Activated T-cell treated with anti-CD3 and anti-CD28 coated beads, Interleukin-2, amount 50 U/mL, for 72 hours (primary cell): ENCODE measurements at regions not wholly inside any gene's neighbourhood (a gene's known extent, or its start where the extent isn't known, plus 50 kb on each side); places are given as distances from the start of the nearest gene placed in this dataset.

Source experiments
- ATAC-seq, 2 donors: fragments of 150-1000 bp; cut with Tn5 transposase; replicated peaks in 1 of 2; 2 replicates each; pipeline ENCODE4 v1.10.0; 2021; ENCODE audit warnings: moderate library complexity in 2 of 2, mild to moderate bottlenecking in 1 of 2
- DNase-seq, 2 donors: peaks; one replicate each; pipeline ENCODE4 v3.0.0; 2021 to 2022; ENCODE audit warnings: mixed read lengths in 1 of 2
- H3K27ac Mint-ChIP-seq: one replicate; pipeline ENCODE4 v1.8.0; 2022; ENCODE audit warnings: mild to moderate bottlenecking, moderate library complexity, mixed read lengths
- H3K27me3 Mint-ChIP-seq: one replicate; pipeline ENCODE4 v1.8.0; 2022; ENCODE audit warnings: low read depth, mixed read lengths
- H3K36me3 Mint-ChIP-seq, 2 donors: one replicate each; pipeline ENCODE4 v1.8.0; 2022; ENCODE audit warnings: mixed read lengths in 2 of 2, mild to moderate bottlenecking in 1 of 2; ENCODE audit not compliant: insufficient read depth in 2 of 2
- H3K4me1 Mint-ChIP-seq: one replicate; pipeline ENCODE4 v1.8.0; 2022; ENCODE audit warnings: low read depth, mixed read lengths
- H3K4me3 Mint-ChIP-seq, 2 donors: one replicate each; pipeline ENCODE4 v1.8.0; 2022; ENCODE audit warnings: mild to moderate bottlenecking in 2 of 2, mixed read lengths in 2 of 2, moderate library complexity in 2 of 2
- H3K9me3 Mint-ChIP-seq, 2 donors: one replicate each; pipeline ENCODE4 v1.8.0; 2022; ENCODE audit warnings: mixed read lengths in 2 of 2

GRCh38 chr2:220194630-220195584 lies 567.5 kb downstream of the SLC4A3 start:
- peaks cover 5% of the 10 kb centered on the region for H3K27me3 Mint-ChIP-seq

GRCh38 chr2:220198896-220199295 lies 571.5 kb downstream of the SLC4A3 start:
- H3K27me3 Mint-ChIP-seq, result peaks cover 5% of the 10 kb centered on the region
- H3K9me3 Mint-ChIP-seq, result peaks cover 2% of the 10 kb centered on the region in 2 donors
- ATAC-seq (no peak), DNase-seq (no peak)
- H3K36me3 Mint-ChIP-seq, result no peaks in the 10 kb centered on the region
- no peak overlapping the region for H3K27ac Mint-ChIP-seq
- no peaks in the 10 kb centered on the region for H3K4me1 Mint-ChIP-seq
- H3K4me3 Mint-ChIP-seq, result no peak overlapping the region

More at GRCh38 chr2:220194630-220195584, 567.5 kb downstream of the SLC4A3 start:
- no peak overlapping the region for H3K4me3 Mint-ChIP-seq
- ATAC-seq (no peak), DNase-seq (no peak)
- H3K27ac Mint-ChIP-seq, result no peak overlapping the region
- H3K36me3 Mint-ChIP-seq, result no peaks in the 10 kb centered on the region
- no peaks in the 10 kb centered on the region for H3K4me1 Mint-ChIP-seq
- H3K9me3 Mint-ChIP-seq, result peaks cover 2 to 3% of the 10 kb centered on the region in 2 donors

- ATAC-seq (no peak), DNase-seq (no peak)
- H3K36me3 Mint-ChIP-seq, result no peaks in the 10 kb centered on the region
- H3K27me3 Mint-ChIP-seq, result peaks cover 5% of the 10 kb centered on the region
- H3K4me3 Mint-ChIP-seq, result no peak overlapping the region
- no peaks in the 10 kb centered on the region for H3K4me1 Mint-ChIP-seq
- H3K9me3 Mint-ChIP-seq, result peaks cover 2% of the 10 kb centered on the region in 2 donors
- H3K27ac Mint-ChIP-seq, result no peak overlapping the region
These were observed 574.6 kb downstream of the SLC4A3 start for GRCh38 chr2:220202066-220202465.

- no peak overlapping the region for H3K27ac Mint-ChIP-seq
- no peak for DNase-seq
- no peaks in the 10 kb centered on the region for H3K9me3 Mint-ChIP-seq
- H3K36me3 Mint-ChIP-seq, result no peaks in the 10 kb centered on the region
- no peak overlapping the region for H3K4me3 Mint-ChIP-seq
- no peaks in the 10 kb centered on the region for H3K27me3 Mint-ChIP-seq
- no peaks in the 10 kb centered on the region for H3K4me1 Mint-ChIP-seq
- no peak for ATAC-seq
These were observed 581.7 kb downstream of the SLC4A3 start for GRCh38 chr2:220209093-220209492.

- Mint-ChIP-seq H3K27me3 (no peaks in the 10 kb centered on the region), H3K27ac (no peak overlapping the region), H3K4me1 (no peaks in the 10 kb centered on the region), H3K9me3 (no peaks in the 10 kb centered on the region), H3K4me3 (no peak overlapping the region), H3K36me3 (no peaks in the 10 kb centered on the region)
- ATAC-seq (no peak), DNase-seq (no peak)
These were observed 582.3 kb downstream of the SLC4A3 start for GRCh38 chr2:220209751-220210150.

- no peak for ATAC-seq
- H3K4me3 Mint-ChIP-seq, result no peak overlapping the region
- no peaks in the 10 kb centered on the region for H3K27me3 Mint-ChIP-seq
These were observed 585.1 kb downstream of the SLC4A3 start for GRCh38 chr2:220212296-220213080.

GRCh38 chr2:220215785-220216184 lies 588.4 kb downstream of the SLC4A3 start:
- Mint-ChIP-seq H3K27me3 (no peaks in the 10 kb centered on the region), H3K4me1 (no peaks in the 10 kb centered on the region), H3K9me3 (no peaks in the 10 kb centered on the region), H3K36me3 (no peaks in the 10 kb centered on the region), H3K4me3 (no peak overlapping the region), H3K27ac (no peak overlapping the region)
- DNase-seq (no peak), ATAC-seq (no peak)

More at GRCh38 chr2:220212296-220213080, 585.1 kb downstream of the SLC4A3 start:
- Mint-ChIP-seq H3K27ac (no peak overlapping the region), H3K36me3 (no peaks in the 10 kb centered on the region), H3K4me1 (no peaks in the 10 kb centered on the region), H3K9me3 (no peaks in the 10 kb centered on the region)
- DNase-seq, result no peak

GRCh38 chr2:220219371-220219770 lies 591.9 kb downstream of the SLC4A3 start:
- DNase-seq (no peak), ATAC-seq (no peak)
- no peaks in the 10 kb centered on the region for H3K9me3 Mint-ChIP-seq
- no peak overlapping the region for H3K27ac Mint-ChIP-seq
- no peak overlapping the region for H3K4me3 Mint-ChIP-seq
- no peaks in the 10 kb centered on the region for H3K4me1 Mint-ChIP-seq
- no peaks in the 10 kb centered on the region for H3K27me3 Mint-ChIP-seq
- H3K36me3 Mint-ChIP-seq, result no peaks in the 10 kb centered on the region

GRCh38 chr2:220220009-220220408 lies 592.6 kb downstream of the SLC4A3 start:
- no peak for DNase-seq
- Mint-ChIP-seq H3K36me3 (no peaks in the 10 kb centered on the region), H3K27ac (no peak overlapping the region), H3K27me3 (no peaks in the 10 kb centered on the region), H3K4me1 (no peaks in the 10 kb centered on the region), H3K4me3 (no peak overlapping the region), H3K9me3 (no peaks in the 10 kb centered on the region)
- no peak for ATAC-seq

- no peak overlapping the region for H3K27ac Mint-ChIP-seq
- no peak for DNase-seq
- H3K9me3 Mint-ChIP-seq, result no peaks in the 10 kb centered on the region
- ATAC-seq, result no peak
- H3K36me3 Mint-ChIP-seq, result no peaks in the 10 kb centered on the region
- H3K4me3 Mint-ChIP-seq, result no peak overlapping the region
- H3K27me3 Mint-ChIP-seq, result no peaks in the 10 kb centered on the region
- H3K4me1 Mint-ChIP-seq, result no peaks in the 10 kb centered on the region
These were observed 594.6 kb downstream of the SLC4A3 start for GRCh38 chr2:220221992-220222391.

GRCh38 chr2:220224691-220225543 lies 597.5 kb downstream of the SLC4A3 start:
- H3K9me3 Mint-ChIP-seq, result no peaks in the 10 kb centered on the region
- no peaks in the 10 kb centered on the region for H3K4me1 Mint-ChIP-seq
- H3K4me3 Mint-ChIP-seq, result no peak overlapping the region
- no peaks in the 10 kb centered on the region for H3K36me3 Mint-ChIP-seq
- H3K27ac Mint-ChIP-seq, result no peak overlapping the region
- ATAC-seq, result no peak
- H3K27me3 Mint-ChIP-seq, result no peaks in the 10 kb centered on the region
- DNase-seq, result no peak

GRCh38 chr2:220226076-220226475 lies 598.6 kb downstream of the SLC4A3 start:
- Mint-ChIP-seq H3K4me3 (no peak overlapping the region), H3K4me1 (no peaks in the 10 kb centered on the region), H3K27ac (no peak overlapping the region), H3K9me3 (no peaks in the 10 kb centered on the region), H3K27me3 (no peaks in the 10 kb centered on the region), H3K36me3 (no peaks in the 10 kb centered on the region)
- ATAC-seq (no peak), DNase-seq (no peak)

GRCh38 chr2:220226546-220226945 lies 599.1 kb downstream of the SLC4A3 start:
- H3K9me3 Mint-ChIP-seq, result no peaks in the 10 kb centered on the region
- H3K27ac Mint-ChIP-seq, result no peak overlapping the region
- ATAC-seq (no peak), DNase-seq (no peak)
- H3K27me3 Mint-ChIP-seq, result no peaks in the 10 kb centered on the region
- no peaks in the 10 kb centered on the region for H3K4me1 Mint-ChIP-seq
- no peak overlapping the region for H3K4me3 Mint-ChIP-seq
- H3K36me3 Mint-ChIP-seq, result no peaks in the 10 kb centered on the region
